Esophagus (tissue), 2 donors: ENCODE measurements at regions not wholly inside any gene's neighbourhood (a gene's known extent, or its start where the extent isn't known, plus 50 kb on each side); places are given as distances from the start of the nearest gene placed in this dataset.
"Not testable (repeated sequence)": the region's sequence is repeated elsewhere in the genome, so short reads cannot be mapped to it uniquely, and the experiment has no call there.

Experiments used
- H3K27ac ChIP-seq, 2 donors: one replicate each; pipeline ENCODE4 v1.5.1; 2013; ENCODE audit warnings: low read depth in 2 of 2, mild to moderate bottlenecking in 2 of 2, inconsistent platforms in 1 of 2, low read length in 1 of 2, moderate library complexity in 1 of 2
- H3K27me3 ChIP-seq, 2 donors: one replicate each; pipeline ENCODE4 v1.6.1; 2013; ENCODE audit warnings: low read length in 2 of 2, control low read depth in 1 of 2, mild to moderate bottlenecking in 1 of 2; ENCODE audit not compliant: insufficient read depth in 2 of 2, control insufficient read depth in 1 of 2
- H3K36me3 ChIP-seq, 2 donors: one replicate each; pipeline ENCODE4 v1.6.1; 2013; ENCODE audit warnings: low read length in 1 of 2; ENCODE audit not compliant: control insufficient read depth in 2 of 2, insufficient read depth in 2 of 2
- H3K4me1 ChIP-seq, 2 donors: one replicate each; pipeline ENCODE4 v1.6.1; 2013; ENCODE audit warnings: low read length in 1 of 2; ENCODE audit not compliant: control insufficient read depth in 2 of 2, insufficient read depth in 2 of 2
- H3K4me3 ChIP-seq, 2 donors: one replicate each; pipeline ENCODE4 v1.5.1; 2013; ENCODE audit warnings: low read length in 2 of 2, mild to moderate bottlenecking in 2 of 2, low read depth in 1 of 2, moderate library complexity in 1 of 2
- H3K9me3 ChIP-seq, 2 donors: one replicate each; pipeline ENCODE4 v1.6.1; 2013; ENCODE audit warnings: mild to moderate bottlenecking in 2 of 2, low read depth in 1 of 2, low read length in 1 of 2, moderate library complexity in 1 of 2; ENCODE audit not compliant: control insufficient read depth in 2 of 2, insufficient read depth in 1 of 2
- WGBS, 2 donors: extraction: QIAGEN DNeasy Blood & Tissue Kit; methylation state at CpG; one replicate each; pipeline ENCODE4 v1.1.7; 2013; 5-methylcytosine and 5-hydroxymethylcytosine counted together
- donor health status: healthy with polysubstance abuse.
- donor health status: Bipolar disorder and iron deficiency.

- Histone ChIP-seq H3K9me3 (no peaks in the 10 kb centered on the region), H3K36me3 (no peaks in the 10 kb centered on the region), H3K4me1 (no peaks in the 10 kb centered on the region), H3K4me3 (no peak overlapping the region), H3K27ac (no peak overlapping the region), H3K27me3 (peaks cover 0 to 2% of the 10 kb centered on the region in 2 donors)
- WGBS, 2 donors, result 66 to 79% methylated on average over 2 of the region's 2 CpGs
Observed at GRCh38 chr22:22193923-22194322, 50.7 kb upstream of the VPREB1 start.

GRCh38 chr22:22193462-22193861 lies 51.1 kb upstream of the VPREB1 start:
- not testable (repeated sequence) for H3K4me3 ChIP-seq, H3K4me1 ChIP-seq, H3K36me3 ChIP-seq, H3K9me3 ChIP-seq, H3K27ac ChIP-seq, H3K27me3 ChIP-seq
- WGBS, 2 donors, result 51 to 57% methylated on average over 3 of the region's 4 CpGs

- not testable (repeated sequence) for H3K36me3 ChIP-seq, H3K27me3 ChIP-seq, H3K27ac ChIP-seq, H3K4me1 ChIP-seq, H3K4me3 ChIP-seq, H3K9me3 ChIP-seq
- 31 to 33% methylated on average over 2 of the region's 4 CpGs for WGBS, 2 donors
Observed at GRCh38 chr22:22193006-22193405, 51.6 kb upstream of the VPREB1 start.

- not testable (repeated sequence) for H3K27ac ChIP-seq, H3K4me1 ChIP-seq, H3K27me3 ChIP-seq, H3K36me3 ChIP-seq, H3K9me3 ChIP-seq, H3K4me3 ChIP-seq
- WGBS, 2 donors, result 43 to 48% methylated on average over 3 of the region's 4 CpGs
Observed at GRCh38 chr22:22189796-22190195, 54.8 kb upstream of the VPREB1 start.

GRCh38 chr22:22187863-22188262 lies 56.7 kb upstream of the VPREB1 start:
- not testable (repeated sequence) for H3K27ac ChIP-seq, H3K36me3 ChIP-seq, H3K4me3 ChIP-seq, H3K9me3 ChIP-seq, H3K27me3 ChIP-seq, H3K4me1 ChIP-seq
- WGBS, 2 donors, result 82 to 89% methylated on average over 10 to 11 of the region's 11 CpGs

GRCh38 chr22:22187299-22187698 lies 57.3 kb upstream of the VPREB1 start:
- Histone ChIP-seq H3K4me3 (no peak overlapping the region), H3K9me3 (no peaks in the 10 kb centered on the region), H3K36me3 (no peaks in the 10 kb centered on the region), H3K4me1 (no peaks in the 10 kb centered on the region), H3K27ac (no peak overlapping the region), H3K27me3 (peaks cover 0 to 3% of the 10 kb centered on the region in 2 donors)
- WGBS, 2 donors, result 53 to 58% methylated on average over 3 of the region's 3 CpGs

GRCh38 chr22:22185844-22186499 lies 58.6 kb upstream of the VPREB1 start:
- no peak overlapping the region for H3K4me3 ChIP-seq
- H3K9me3 ChIP-seq, result no peaks in the 10 kb centered on the region
- no peaks in the 10 kb centered on the region for H3K4me1 ChIP-seq
- 59 to 64% methylated on average over 5 of the region's 5 CpGs for WGBS, 2 donors
- peaks cover 0 to 3% of the 10 kb centered on the region in 2 donors for H3K27me3 ChIP-seq
- H3K27ac ChIP-seq, result no peak overlapping the region
- H3K36me3 ChIP-seq, result no peaks in the 10 kb centered on the region

- Histone ChIP-seq H3K27ac (no peak overlapping the region), H3K9me3 (no peaks in the 10 kb centered on the region), H3K4me1 (no peaks in the 10 kb centered on the region), H3K36me3 (no peaks in the 10 kb centered on the region), H3K4me3 (no peak overlapping the region), H3K27me3 (peaks cover 0 to 3% of the 10 kb centered on the region in 2 donors)
- WGBS, 2 donors, result 55 to 57% methylated on average over 3 of the region's 3 CpGs
Observed at GRCh38 chr22:22185217-22185616, 59.4 kb upstream of the VPREB1 start.

GRCh38 chr22:22184277-22184807 lies 60.2 kb upstream of the VPREB1 start:
- 51 to 59% methylated on average over 6 of the region's 6 CpGs for whole genome bisulfite sequencing, 2 donors
- Histone ChIP-seq H3K36me3 (no peaks in the 10 kb centered on the region), H3K27ac (no peak overlapping the region), H3K27me3 (peaks cover 0 to 3% of the 10 kb centered on the region in 2 donors), H3K4me1 (no peaks in the 10 kb centered on the region), H3K9me3 (no peaks in the 10 kb centered on the region), H3K4me3 (no peak overlapping the region)

GRCh38 chr22:22182990-22183264 lies 61.7 kb upstream of the VPREB1 start:
- no peaks in the 10 kb centered on the region for H3K36me3 ChIP-seq
- peaks cover 0 to 3% of the 10 kb centered on the region in 2 donors for H3K27me3 ChIP-seq
- no peaks in the 10 kb centered on the region for H3K9me3 ChIP-seq
- H3K4me1 ChIP-seq, result no peaks in the 10 kb centered on the region
- no peak overlapping the region for H3K27ac ChIP-seq
- no peak overlapping the region for H3K4me3 ChIP-seq
